NCI-H510A (cell line): ENCODE measurements at regions not wholly inside any gene's neighbourhood (a gene's known extent, or its start where the extent isn't known, plus 50 kb on each side); places are given as distances from the start of the nearest gene placed in this dataset.

Source experiments
- DNase-seq: peaks from one replicate; lab custom pipeline; 2025; lab: John Stamatoyannopoulos, UW

GRCh38 chr5:143693651-143694252, 118.2 kb upstream of the HMHB1 start:
- DNase-seq, result no peak

- DNase-seq, result no peak
These were observed 119.6 kb upstream of the HMHB1 start for GRCh38 chr5:143692342-143692741.

- no peak for DNase-seq
These were observed 120.0 kb upstream of the HMHB1 start for GRCh38 chr5:143691945-143692290.

GRCh38 chr5:143691287-143691944, 120.5 kb upstream of the HMHB1 start:
- no peak for DNase-seq

GRCh38 chr5:143687604-143688003, 124.4 kb upstream of the HMHB1 start:
- DNase-seq, result no peak

GRCh38 chr5:143685246-143685815, 126.6 kb upstream of the HMHB1 start:
- DNase-seq, result no peak

GRCh38 chr5:143683459-143683858, 128.5 kb upstream of the HMHB1 start:
- no peak for DNase-seq

- DNase-seq, result no peak
These were observed 129.0 kb upstream of the HMHB1 start for GRCh38 chr5:143682929-143683386.

- no peak for DNase-seq
These were observed 129.6 kb upstream of the HMHB1 start for GRCh38 chr5:143682246-143682905.

GRCh38 chr5:143680672-143681259, 131.2 kb upstream of the HMHB1 start:
- DNase-seq, result no peak

GRCh38 chr5:143679777-143680176, 132.2 kb upstream of the HMHB1 start:
- no peak for DNase-seq

- DNase-seq, result no peak
These were observed 133.6 kb upstream of the HMHB1 start for GRCh38 chr5:143678148-143678905.

GRCh38 chr5:143677403-143677802, 134.6 kb upstream of the HMHB1 start:
- DNase-seq, result no peak

GRCh38 chr5:143676802-143677201, 135.2 kb upstream of the HMHB1 start:
- no peak for DNase-seq

GRCh38 chr5:143674469-143674786, 137.5 kb upstream of the HMHB1 start:
- DNase-seq, result no peak

- DNase-seq, result no peak
These were observed 138.1 kb upstream of the HMHB1 start for GRCh38 chr5:143673676-143674468.

- no peak for DNase-seq
These were observed 139.2 kb upstream of the HMHB1 start for GRCh38 chr5:143672806-143673205.

GRCh38 chr5:143671674-143672569, 140.0 kb upstream of the HMHB1 start:
- DNase-seq, result no peak

- DNase-seq, result no peak
These were observed 140.9 kb upstream of the HMHB1 start for GRCh38 chr5:143671021-143671420.

GRCh38 chr5:143665866-143666265, 146.1 kb upstream of the HMHB1 start:
- DNase-seq, result no peak
